Lung (tissue), 11 donors: ENCODE measurements at regions not wholly inside any gene's neighbourhood (a gene's known extent, or its start where the extent isn't known, plus 50 kb on each side); places are given as distances from the start of the nearest gene placed in this dataset.

ENCODE experiments used
- ATAC-seq: fragments of 200-7000 bp; cut with Tn5 transposase; one replicate; pipeline ENCODE4 v1.9.1; 2020; ENCODE audit warnings: moderate number of reproducible peaks; ENCODE audit not compliant: insufficient read depth, low FRiP score
- DNase-seq, 3 donors: peaks; one replicate each; pipeline ENCODE4 v3.0.0-alpha.2; 2013 to 2017
- H3K27ac ChIP-seq, 2 donors: one replicate each; pipeline ENCODE4 v1.5.1; 2013; ENCODE audit warnings: mild to moderate bottlenecking in 2 of 2, moderate library complexity in 2 of 2, control low read depth in 1 of 2, inconsistent platforms in 1 of 2, low read depth in 1 of 2, low read length in 1 of 2
- H3K27me3 ChIP-seq, 3 donors: one replicate each; pipeline ENCODE4 v1.5.1; 2013; ENCODE audit warnings: low read length in 2 of 3; ENCODE audit not compliant: control insufficient read depth in 3 of 3, insufficient read depth in 3 of 3
- H3K36me3 ChIP-seq, 4 donors: one replicate each; pipeline ENCODE4 v1.5.1; 2013; ENCODE audit warnings: low read length in 4 of 4, mild to moderate bottlenecking in 1 of 4, moderate library complexity in 1 of 4; ENCODE audit not compliant: control insufficient read depth in 4 of 4, insufficient read depth in 4 of 4
- H3K4me1 ChIP-seq, 5 donors: one replicate each; pipeline ENCODE4 v1.5.1; 2013; ENCODE audit warnings: low read length in 5 of 5, mild to moderate bottlenecking in 2 of 5, moderate library complexity in 1 of 5; ENCODE audit not compliant: control insufficient read depth in 5 of 5, insufficient read depth in 5 of 5
- H3K4me3 ChIP-seq: one replicate; pipeline ENCODE4 v1.5.1; 2013; ENCODE audit warnings: mild to moderate bottlenecking, control low read depth, moderate library complexity
- H3K9ac ChIP-seq, 2 donors: one replicate each; pipeline ENCODE4 v1.5.1; 2013; ENCODE audit warnings: low read length in 2 of 2, control low read depth in 1 of 2; ENCODE audit not compliant: insufficient read depth in 1 of 2
- H3K9me3 ChIP-seq, 4 donors: one replicate each; pipeline ENCODE4 v1.5.1; 2013; ENCODE audit warnings: low read length in 3 of 4, mild to moderate bottlenecking in 1 of 4, moderate library complexity in 1 of 4; ENCODE audit not compliant: control insufficient read depth in 4 of 4, insufficient read depth in 3 of 4
- CTCF ChIP-seq: IDR thresholded peaks from 2 replicates; pipeline ENCODE4 v1.5.1; 2012; ENCODE audit warnings: mild to moderate bottlenecking; ENCODE audit errors: control extremely low read depth, extremely low read depth
- WGBS, 2 donors: extraction: QIAGEN DNeasy Blood & Tissue Kit; methylation state at CpG; one replicate each; pipeline ENCODE4 v1.1.7; 2013; 5-methylcytosine and 5-hydroxymethylcytosine counted together
- donor health status: control.
- donor health status: control.
- donor health status: Bipolar disorder and iron deficiency.
- donor health status: healthy.
- donor health status: DM: yes; HTN: yes; CAD: no.

GRCh38 chr2:41894563-41895333, 153.1 kb upstream of the PKDCC start:
- H3K4me3 ChIP-seq = no peak overlapping the region
- H3K27ac ChIP-seq = no peak overlapping the region
- H3K9me3 ChIP-seq = no peaks in the 10 kb centered on the region
- H3K9ac ChIP-seq = no peak overlapping the region
- H3K27me3 ChIP-seq = no peaks in the 10 kb centered on the region
- ATAC-seq (no peak), DNase-seq (no peak)
- peaks cover 0 to 45% (median 5%) of the 10 kb centered on the region in 5 donors for H3K4me1 ChIP-seq
- TF ChIP-seq CTCF = no peak
- H3K36me3 ChIP-seq = no peaks in the 10 kb centered on the region
- 75 to 88% methylated on average over 5 of the region's 5 CpGs for WGBS, 2 donors

- Histone ChIP-seq H3K9me3 (no peaks in the 10 kb centered on the region), H3K4me3 (no peak overlapping the region), H3K27ac (no peak overlapping the region), H3K27me3 (no peaks in the 10 kb centered on the region), H3K4me1 (peaks cover 0 to 48% (median 5%) of the 10 kb centered on the region in 5 donors), H3K9ac (no peak overlapping the region), H3K36me3 (no peaks in the 10 kb centered on the region)
- ATAC-seq (no peak), DNase-seq (no peak)
- TF ChIP-seq CTCF = no peak
- 57 to 78% methylated on average over 1 of the region's 1 CpG for WGBS, 2 donors
Measured at GRCh38 chr2:41895334-41895664, 152.5 kb upstream of the PKDCC start.

GRCh38 chr2:41896186-41896846, 151.5 kb upstream of the PKDCC start:
- Histone ChIP-seq H3K9me3 (no peaks in the 10 kb centered on the region), H3K27ac (no peak overlapping the region), H3K4me1 (peaks cover 0 to 45% (median 5%) of the 10 kb centered on the region in 5 donors), H3K27me3 (no peaks in the 10 kb centered on the region), H3K4me3 (no peak overlapping the region), H3K9ac (no peak overlapping the region), H3K36me3 (no peaks in the 10 kb centered on the region)
- DNase-seq (peak in 2 of 3 donors; percentile 38 to 51), ATAC-seq (no peak)
- 68 to 83% methylated on average over 5 of the region's 5 CpGs for WGBS, 2 donors
- no peak for TF ChIP-seq CTCF
